Fibroblast of the conjunctiva (primary cell): ENCODE measurements at regions not wholly inside any gene's neighbourhood (a gene's known extent, or its start where the extent isn't known, plus 50 kb on each side); places are given as distances from the start of the nearest gene placed in this dataset.
A peak's percentile ranks its signal among the peaks of the same experiment; 100 is the strongest.

Experiments used
- DNase-seq: peaks from one replicate; pipeline ENCODE4 v3.0.0-alpha.2; 2010; ENCODE audit warnings: low read depth

- no peak for DNase-seq
Observed at GRCh38 chr2:226207671-226208070, 591.9 kb downstream of the IRS1 start.

GRCh38 chr2:226199555-226199954 lies 600.1 kb downstream of the IRS1 start:
- DNase-seq = no peak

GRCh38 chr2:226198956-226199355 lies 600.7 kb downstream of the IRS1 start:
- no peak for DNase-seq

GRCh38 chr2:226190479-226191252 lies 609.0 kb downstream of the IRS1 start:
- no peak for DNase-seq

GRCh38 chr2:226189061-226189460 lies 610.6 kb downstream of the IRS1 start:
- no peak for DNase-seq

- peak; percentile 56 for DNase-seq
Observed at GRCh38 chr2:226187616-226188015, 612.0 kb downstream of the IRS1 start.

- no peak for DNase-seq
Observed at GRCh38 chr2:226187156-226187555, 612.5 kb downstream of the IRS1 start.

- DNase-seq = peak; percentile 89
Observed at GRCh38 chr2:226185616-226186211, 613.9 kb downstream of the IRS1 start.

- DNase-seq = peak; percentile 40
Observed at GRCh38 chr2:226184940-226185615, 614.5 kb downstream of the IRS1 start.

GRCh38 chr2:226184540-226184939 lies 615.1 kb downstream of the IRS1 start:
- DNase-seq = no peak

GRCh38 chr2:226183550-226183949 lies 616.1 kb downstream of the IRS1 start:
- peak; percentile 26 for DNase-seq

GRCh38 chr2:226183033-226183432 lies 616.6 kb downstream of the IRS1 start:
- no peak for DNase-seq

- DNase-seq = no peak
Observed at GRCh38 chr2:226181909-226182308, 617.7 kb downstream of the IRS1 start.

- no peak for DNase-seq
Observed at GRCh38 chr2:226180281-226180884, 619.2 kb downstream of the IRS1 start.

- DNase-seq = no peak
Observed at GRCh38 chr2:226179010-226179409, 620.6 kb downstream of the IRS1 start.

GRCh38 chr2:226176283-226176984 lies 623.2 kb downstream of the IRS1 start:
- no peak for DNase-seq

- no peak for DNase-seq
Observed at GRCh38 chr2:226174390-226174789, 625.2 kb downstream of the IRS1 start.

GRCh38 chr2:226172939-226173338 lies 626.7 kb downstream of the IRS1 start:
- DNase-seq = no peak

GRCh38 chr2:226172309-226172708 lies 627.3 kb downstream of the IRS1 start:
- no peak for DNase-seq

- no peak for DNase-seq
Observed at GRCh38 chr2:226169751-226170581, 629.7 kb downstream of the IRS1 start.

- DNase-seq = no peak
Observed at GRCh38 chr2:226168496-226169160, 631.0 kb downstream of the IRS1 start.
